ENCODE measurements at regions not wholly inside any gene's neighbourhood (a gene's known extent, or its start where the extent isn't known, plus 50 kb on each side); places are given as distances from the start of the nearest gene placed in this dataset.
"Not testable (repeated sequence)": the region's sequence is repeated elsewhere in the genome, so short reads cannot be mapped to it uniquely, and the experiment has no call there.

GRCh38 chr9:108803428-108804065, 52.2 kb downstream of the ACTL7B start:
- no peak for DNase-seq (ENCODE audit: low spot score)
- intact Hi-C loops (cut with DNase I), result no loop called here
- ATAC-seq, result no peak

GRCh38 chr9:108802967-108803366, 52.8 kb downstream of the ACTL7B start:
- DNase-seq (ENCODE audit: low spot score) (no peak), ATAC-seq (no peak)
- intact Hi-C loops (cut with DNase I), result no loop called here

- ATAC-seq (no peak), DNase-seq (ENCODE audit: low spot score) (no peak)
- intact Hi-C loops (cut with DNase I), result no loop called here
Observed at GRCh38 chr9:108801949-108802348, 53.8 kb downstream of the ACTL7B start.

- DNase-seq (ENCODE audit: low spot score), result no peak
- no peak for ATAC-seq
- intact Hi-C loops (cut with DNase I), result no loop called here
Observed at GRCh38 chr9:108800632-108801099, 55.1 kb downstream of the ACTL7B start.

- intact Hi-C loops (cut with DNase I), result no loop called here
- DNase-seq (ENCODE audit: low spot score) (no peak), ATAC-seq (no peak)
Observed at GRCh38 chr9:108793573-108793972, 62.2 kb downstream of the ACTL7B start.

GRCh38 chr9:108789742-108790141, 66.0 kb downstream of the ACTL7B start:
- intact Hi-C loops (cut with DNase I), result no loop called here
- no peak for ATAC-seq
- no peak for DNase-seq (ENCODE audit: low spot score)

GRCh38 chr9:108787690-108788048, 68.1 kb downstream of the ACTL7B start:
- ATAC-seq (no peak), DNase-seq (ENCODE audit: low spot score) (no peak)
- intact Hi-C loops (cut with DNase I), result no loop called here

GRCh38 chr9:108786901-108787689, 68.7 kb downstream of the ACTL7B start:
- intact Hi-C loops (cut with DNase I), result no loop called here
- ATAC-seq (no peak), DNase-seq (ENCODE audit: low spot score) (no peak)

- no peak for DNase-seq (ENCODE audit: low spot score)
- no peak for ATAC-seq
- intact Hi-C loops (cut with DNase I), result no loop called here
Observed at GRCh38 chr9:108786322-108786721, 69.5 kb downstream of the ACTL7B start.

GRCh38 chr9:108784998-108785397, 70.8 kb downstream of the ACTL7B start:
- DNase-seq (ENCODE audit: low spot score) (no peak), ATAC-seq (peak; percentile 35)
- intact Hi-C loops (cut with DNase I), result no loop called here

- intact Hi-C loops (cut with DNase I), result no loop called here
- ATAC-seq, result peak; percentile 64
Observed at GRCh38 chr9:108783731-108784495, 71.9 kb downstream of the ACTL7B start.

GRCh38 chr9:108783326-108783725, 72.5 kb downstream of the ACTL7B start:
- DNase-seq (ENCODE audit: low spot score) (no peak), ATAC-seq (peak; percentile 82)
- intact Hi-C loops (cut with DNase I), result no loop called here

More at GRCh38 chr9:108783731-108784495, 71.9 kb downstream of the ACTL7B start:
- no peak for DNase-seq (ENCODE audit: low spot score)

- DNase-seq (ENCODE audit: low spot score) (no peak), ATAC-seq (no peak)
- intact Hi-C loops (cut with DNase I), result no loop called here
Observed at GRCh38 chr9:108780942-108781734, 74.6 kb downstream of the ACTL7B start.

- ATAC-seq (peak; percentile 62), DNase-seq (ENCODE audit: low spot score) (no peak)
- intact Hi-C loops (cut with DNase I), result loop anchor here (10.0 kb wide), 1 partner anchor 1315 kb away; no protein-coding TSS in a partner anchor
Observed at GRCh38 chr9:108779551-108780325, 76.0 kb downstream of the ACTL7B start.

GRCh38 chr9:108776920-108777639, 78.7 kb downstream of the ACTL7B start:
- intact Hi-C loops (cut with DNase I), result loop anchor here (10.0 kb wide), 1 partner anchor 1312 kb away; no protein-coding TSS in a partner anchor
- DNase-seq (ENCODE audit: low spot score), result no peak
- no peak for ATAC-seq

GRCh38 chr9:108775901-108776306, 79.9 kb downstream of the ACTL7B start:
- peak; percentile 84 for ATAC-seq
- DNase-seq (ENCODE audit: low spot score), result no peak
- intact Hi-C loops (cut with DNase I), result loop anchor here (10.0 kb wide), 1 partner anchor 1311 kb away; no protein-coding TSS in a partner anchor

- DNase-seq (ENCODE audit: low spot score); ATAC-seq: not testable (repeated sequence)
- intact Hi-C loops (cut with DNase I), result loop anchor here (10.0 kb wide), 1 partner anchor 1309 kb away; no protein-coding TSS in a partner anchor
Observed at GRCh38 chr9:108774088-108774487, 81.7 kb downstream of the ACTL7B start.
